C4-2B (cell line): ENCODE measurements at regions not wholly inside any gene's neighbourhood (a gene's known extent, or its start where the extent isn't known, plus 50 kb on each side); places are given as distances from the start of the nearest gene placed in this dataset.

ENCODE experiments used
- ZFX ChIP-seq: fragments of 450-650 bp; IDR thresholded peaks from 2 replicates; pipeline ENCODE4 v1.6.1; 2017
- TF ChIP-seq, protein P1 (sequence below): fragments of 450-650 bp; conservative IDR thresholded peaks from 2 replicates; pipeline ENCODE4 v1.5.1; 2017; ENCODE audit warnings: mild to moderate bottlenecking

DNA sequence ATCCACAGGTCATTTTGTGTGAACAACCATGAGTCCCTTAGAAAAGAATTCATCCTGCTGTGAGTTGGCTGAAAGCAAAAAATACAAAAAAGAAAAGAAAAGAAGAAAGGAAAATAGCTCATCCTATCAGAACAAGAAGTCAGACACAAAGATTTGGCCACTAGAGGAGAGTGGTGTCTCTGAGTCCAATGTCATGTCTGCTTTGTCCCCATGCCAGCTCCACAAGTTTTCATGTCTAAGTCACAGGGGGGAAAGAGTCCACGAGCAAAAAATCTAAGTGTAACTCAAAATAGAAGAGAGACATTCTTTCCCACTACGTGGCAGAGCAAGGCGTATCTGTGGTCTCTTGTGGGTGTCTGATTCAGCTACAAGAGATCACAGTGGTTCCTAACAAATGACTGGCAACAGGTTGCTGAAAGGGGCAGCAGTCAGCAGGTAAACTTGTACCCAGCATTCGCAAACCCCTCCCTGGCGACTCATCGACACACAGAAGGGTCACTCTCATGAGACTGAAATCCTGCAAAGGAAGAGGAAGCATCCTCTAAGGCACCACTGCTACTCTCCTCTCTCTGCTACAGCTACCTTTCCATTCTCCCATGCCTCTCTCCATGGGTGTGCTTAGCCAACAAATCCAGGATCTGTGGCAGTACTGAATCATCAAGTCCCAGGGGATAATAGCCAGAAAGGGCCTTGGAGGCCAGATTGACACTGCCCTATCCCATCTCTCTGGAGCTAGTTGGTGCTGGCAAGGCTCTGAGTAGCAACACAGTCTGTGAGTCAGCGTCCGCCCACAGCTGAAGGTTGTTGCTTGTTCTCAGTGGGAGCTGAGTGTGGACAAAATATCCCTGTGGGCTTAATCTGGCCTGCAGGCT, 123.0 kb upstream of the SLC39A10 start:
- TF ChIP-seq, protein P1, sequence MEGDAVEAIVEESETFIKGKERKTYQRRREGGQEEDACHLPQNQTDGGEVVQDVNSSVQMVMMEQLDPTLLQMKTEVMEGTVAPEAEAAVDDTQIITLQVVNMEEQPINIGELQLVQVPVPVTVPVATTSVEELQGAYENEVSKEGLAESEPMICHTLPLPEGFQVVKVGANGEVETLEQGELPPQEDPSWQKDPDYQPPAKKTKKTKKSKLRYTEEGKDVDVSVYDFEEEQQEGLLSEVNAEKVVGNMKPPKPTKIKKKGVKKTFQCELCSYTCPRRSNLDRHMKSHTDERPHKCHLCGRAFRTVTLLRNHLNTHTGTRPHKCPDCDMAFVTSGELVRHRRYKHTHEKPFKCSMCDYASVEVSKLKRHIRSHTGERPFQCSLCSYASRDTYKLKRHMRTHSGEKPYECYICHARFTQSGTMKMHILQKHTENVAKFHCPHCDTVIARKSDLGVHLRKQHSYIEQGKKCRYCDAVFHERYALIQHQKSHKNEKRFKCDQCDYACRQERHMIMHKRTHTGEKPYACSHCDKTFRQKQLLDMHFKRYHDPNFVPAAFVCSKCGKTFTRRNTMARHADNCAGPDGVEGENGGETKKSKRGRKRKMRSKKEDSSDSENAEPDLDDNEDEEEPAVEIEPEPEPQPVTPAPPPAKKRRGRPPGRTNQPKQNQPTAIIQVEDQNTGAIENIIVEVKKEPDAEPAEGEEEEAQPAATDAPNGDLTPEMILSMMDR, result no peak
- no peak for TF ChIP-seq ZFX
